ENCODE measurements at regions not wholly inside any gene's neighbourhood (a gene's known extent, or its start where the extent isn't known, plus 50 kb on each side); places are given as distances from the start of the nearest gene placed in this dataset.
"Not testable (repeated sequence)": the region's sequence is repeated elsewhere in the genome, so short reads cannot be mapped to it uniquely, and the experiment has no call there.

GRCh38 chr19:13696839-13697238 lies 67.5 kb upstream of the MRI1 start:
- no peak overlapping the region for H3K4me3 ChIP-seq (ENCODE audit: low read length)
- TF ChIP-seq CTCF (conservative IDR thresholded peaks at IDR 0.05; ENCODE audit: low read length) = no peak
- DNase-seq (ENCODE audit: low read depth) = no peak

GRCh38 chr19:13693889-13694288 lies 70.4 kb upstream of the MRI1 start:
- H3K4me3 ChIP-seq (ENCODE audit: low read length) = no peak overlapping the region
- TF ChIP-seq CTCF (conservative IDR thresholded peaks at IDR 0.05; ENCODE audit: low read length) = no peak
- DNase-seq (ENCODE audit: low read depth) = no peak

GRCh38 chr19:13691569-13692435 lies 72.5 kb upstream of the MRI1 start:
- TF ChIP-seq CTCF (conservative IDR thresholded peaks at IDR 0.05; ENCODE audit: low read length) = no peak
- no peak overlapping the region for H3K4me3 ChIP-seq (ENCODE audit: low read length)
- peak; percentile 73 for DNase-seq (ENCODE audit: low read depth)

- peak; percentile 16 for DNase-seq (ENCODE audit: low read depth)
- TF ChIP-seq CTCF (conservative IDR thresholded peaks at IDR 0.05; ENCODE audit: low read length) = no peak
Measured at GRCh38 chr19:13689085-13689484, 75.2 kb upstream of the MRI1 start.

GRCh38 chr19:13684021-13684420 lies 80.3 kb upstream of the MRI1 start:
- no peak overlapping the region for H3K4me3 ChIP-seq (ENCODE audit: low read length)
- TF ChIP-seq CTCF (conservative IDR thresholded peaks at IDR 0.05; ENCODE audit: low read length) = no peak
- no peak for DNase-seq (ENCODE audit: low read depth)

More at GRCh38 chr19:13689085-13689484, 75.2 kb upstream of the MRI1 start:
- no peak overlapping the region for H3K4me3 ChIP-seq (ENCODE audit: low read length)

- no peak for TF ChIP-seq CTCF (conservative IDR thresholded peaks at IDR 0.05; ENCODE audit: low read length)
- peak; percentile 25 for DNase-seq (ENCODE audit: low read depth)
- no peak overlapping the region for H3K4me3 ChIP-seq (ENCODE audit: low read length)
Measured at GRCh38 chr19:13681509-13681908, 82.8 kb upstream of the MRI1 start.

- not testable (repeated sequence) for H3K4me3 ChIP-seq (ENCODE audit: low read length)
Measured at GRCh38 chr19:13680708-13681360, 83.5 kb upstream of the MRI1 start.

GRCh38 chr19:13676967-13677366 lies 87.4 kb upstream of the MRI1 start:
- not testable (repeated sequence) for DNase-seq (ENCODE audit: low read depth); H3K4me3 ChIP-seq (ENCODE audit: low read length)

More at GRCh38 chr19:13680708-13681360, 83.5 kb upstream of the MRI1 start:
- DNase-seq (ENCODE audit: low read depth) = not testable (repeated sequence)

GRCh38 chr19:13672480-13673175 lies 91.7 kb upstream of the MRI1 start:
- not testable (repeated sequence) for DNase-seq (ENCODE audit: low read depth); H3K4me3 ChIP-seq (ENCODE audit: low read length)
